Endothelial cell of umbilical vein (primary cell): ENCODE measurements at regions not wholly inside any gene's neighbourhood (a gene's known extent, or its start where the extent isn't known, plus 50 kb on each side); places are given as distances from the start of the nearest gene placed in this dataset.

Experiments used
- CTCF ChIP-seq, 2 donors: IDR thresholded peaks; 1 replicate in 1 of 2; 2 replicates in 1 of 2; pipeline ENCODE4 v1.5.1; 2011; ENCODE audit warnings: low read length in 2 of 2, mild to moderate bottlenecking in 2 of 2, moderate library complexity in 2 of 2, control low read depth in 1 of 2, inconsistent platforms in 1 of 2, low read depth in 1 of 2; ENCODE audit not compliant: insufficient read depth in 1 of 2; ENCODE audit errors: extremely low read depth in 1 of 2
- EZH2 ChIP-seq: IDR thresholded peaks from 2 replicates; pipeline ENCODE4 v1.6.1; 2012; ENCODE audit warnings: borderline replicate concordance, low read depth, mild to moderate bottlenecking, moderate library complexity, low read length, inconsistent platforms; ENCODE audit not compliant: severe bottlenecking
- POLR2A ChIP-seq: IDR thresholded peaks from 2 replicates; pipeline ENCODE4 v1.6.1; 2012; ENCODE audit warnings: low read depth, mild to moderate bottlenecking, control low read depth, low read length
- POLR2AphosphoS5 ChIP-seq: IDR thresholded peaks from 2 replicates; pipeline ENCODE4 v1.6.1; 2012; ENCODE audit warnings: low read depth, mild to moderate bottlenecking, control low read depth, low read length, moderate library complexity; ENCODE audit not compliant: insufficient read depth

DNA sequence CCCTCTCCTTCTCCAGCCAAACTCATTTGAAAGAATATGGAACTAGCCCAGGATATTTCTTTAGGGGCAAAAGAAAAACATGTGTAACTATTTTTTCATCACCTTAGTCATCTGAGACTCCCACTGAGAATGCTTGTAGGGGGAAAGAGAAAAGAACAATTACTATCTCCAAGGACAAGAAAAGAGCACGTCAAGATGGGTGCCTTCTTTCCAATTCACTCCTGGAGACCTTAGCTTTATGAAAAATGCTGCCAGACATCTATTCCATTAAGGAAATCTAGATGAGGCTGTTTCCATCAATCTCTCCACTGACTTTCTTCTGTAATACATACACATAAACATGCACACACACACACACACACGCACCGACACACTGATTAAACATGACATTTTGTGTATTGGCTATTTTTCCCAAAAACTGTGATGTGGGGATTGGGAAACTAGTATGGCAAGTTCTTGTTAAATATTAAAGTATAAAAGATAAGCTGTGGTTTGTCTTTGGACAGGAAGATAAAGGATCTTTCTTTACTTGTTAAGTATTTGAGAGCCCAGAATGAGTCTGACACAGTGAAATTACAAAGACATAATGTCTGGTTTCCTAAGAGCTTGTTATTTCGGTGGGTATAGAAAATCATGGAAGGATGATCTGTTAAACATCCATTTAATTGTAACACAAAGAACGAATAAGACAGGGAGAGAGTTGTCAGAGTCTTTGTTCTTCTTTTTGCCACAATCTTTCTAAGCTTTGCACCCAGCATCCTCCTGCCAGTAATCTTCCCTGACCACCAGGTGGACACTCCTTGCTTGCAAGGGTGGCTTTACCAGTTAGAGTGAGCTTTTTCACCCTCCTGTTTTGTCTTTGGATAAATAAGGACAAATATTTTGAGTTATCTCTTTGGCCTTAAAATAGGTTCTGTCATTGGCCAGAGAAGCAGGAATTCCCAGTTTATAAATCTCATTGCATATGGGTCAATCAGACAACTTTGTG is 177.3 kb upstream of the TMEM72 start:
- TF ChIP-seq POLR2A (no peak), POLR2AphosphoS5 (no peak), CTCF (IDR thresholded peaks at IDR 0.05; ENCODE audit: extremely low read depth in 1 of 2, insufficient read depth in 1 of 2, low read depth in 1 of 2, low read length in 2 of 2) (peak in 1 of 2 donors; percentile 15), EZH2 (no peak)
